ENCODE measurements at regions not wholly inside any gene's neighbourhood (a gene's known extent, or its start where the extent isn't known, plus 50 kb on each side); places are given as distances from the start of the nearest gene placed in this dataset.

GRCh38 chr10:76778914-76779795 lies 858.5 kb downstream of the KCNMA1 start (continued):
- TF ChIP-seq SP2 (IDR thresholded peaks at IDR 0.05; ENCODE audit: low read length) = no peak
- no peak for TF ChIP-seq TBP (IDR thresholded peaks at IDR 0.05; ENCODE audit: low read depth, low read length)
- no peak for TF ChIP-seq E2F6 (IDR thresholded peaks at IDR 0.05)
- TF ChIP-seq TAF1 (IDR thresholded peaks at IDR 0.05; ENCODE audit: low read depth, low read length) = 0 out of 2 replicates have a peak, but pooled peaks have one; percentile 18
- TF ChIP-seq CBX5 (IDR thresholded peaks at IDR 0.05; ENCODE audit: low read depth, low read length) = no peak
- no peak for TF ChIP-seq SP4 (IDR thresholded peaks at IDR 0.05; ENCODE audit: low read length)
- no peak for TF ChIP-seq POLR2AphosphoS5 (IDR thresholded peaks at IDR 0.05; ENCODE audit: low read depth, low read length)
- TF ChIP-seq SUZ12 (IDR thresholded peaks at IDR 0.05; ENCODE audit: low read length) = no peak
- TF ChIP-seq, protein P1, sequence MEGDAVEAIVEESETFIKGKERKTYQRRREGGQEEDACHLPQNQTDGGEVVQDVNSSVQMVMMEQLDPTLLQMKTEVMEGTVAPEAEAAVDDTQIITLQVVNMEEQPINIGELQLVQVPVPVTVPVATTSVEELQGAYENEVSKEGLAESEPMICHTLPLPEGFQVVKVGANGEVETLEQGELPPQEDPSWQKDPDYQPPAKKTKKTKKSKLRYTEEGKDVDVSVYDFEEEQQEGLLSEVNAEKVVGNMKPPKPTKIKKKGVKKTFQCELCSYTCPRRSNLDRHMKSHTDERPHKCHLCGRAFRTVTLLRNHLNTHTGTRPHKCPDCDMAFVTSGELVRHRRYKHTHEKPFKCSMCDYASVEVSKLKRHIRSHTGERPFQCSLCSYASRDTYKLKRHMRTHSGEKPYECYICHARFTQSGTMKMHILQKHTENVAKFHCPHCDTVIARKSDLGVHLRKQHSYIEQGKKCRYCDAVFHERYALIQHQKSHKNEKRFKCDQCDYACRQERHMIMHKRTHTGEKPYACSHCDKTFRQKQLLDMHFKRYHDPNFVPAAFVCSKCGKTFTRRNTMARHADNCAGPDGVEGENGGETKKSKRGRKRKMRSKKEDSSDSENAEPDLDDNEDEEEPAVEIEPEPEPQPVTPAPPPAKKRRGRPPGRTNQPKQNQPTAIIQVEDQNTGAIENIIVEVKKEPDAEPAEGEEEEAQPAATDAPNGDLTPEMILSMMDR (IDR thresholded peaks at IDR 0.05; ENCODE audit: control extremely low read depth in 1 of 3, insufficient read depth in 1 of 3, low read depth in 1 of 3, low read length in 3 of 3) = peak in 2 of 3 experiments; percentile 3 to 10; a peak in 2 of 4 replicates
- TF ChIP-seq RBBP5 (IDR thresholded peaks at IDR 0.05; ENCODE audit: borderline replicate concordance, low read depth, low read length) = no peak
- no peak for TF ChIP-seq PHF8 (conservative IDR thresholded peaks at IDR 0.05; ENCODE audit: low read depth, low read length)
- no peak for TF ChIP-seq RNF2 (IDR thresholded peaks at IDR 0.05; ENCODE audit: borderline replicate concordance, low read depth, low read length, missing control alignments, poor library complexity, severe bottlenecking)
- TF ChIP-seq NRF1 (IDR thresholded peaks at IDR 0.05; ENCODE audit: low read depth, low read length) = no peak
